SU-DHL-6 (cell line): ENCODE measurements at regions not wholly inside any gene's neighbourhood (a gene's known extent, or its start where the extent isn't known, plus 50 kb on each side); places are given as distances from the start of the nearest gene placed in this dataset.

ENCODE experiments used
- H2AFZ ChIP-seq: fragments of 200-600 bp; sonication (generic); 2 replicates; pipeline ENCODE4 v1.6.1; 2014; ENCODE audit warnings: low read depth, mild to moderate bottlenecking, moderate library complexity, mixed read lengths, antibody characterized with exemption, low read length; ENCODE audit not compliant: severe bottlenecking
- H3F3A ChIP-seq: fragments of 200-600 bp; shearing (Covaris generic); 2 replicates; pipeline ENCODE4 v1.6.0; 2016; ENCODE audit warnings: antibody characterized with exemption, mild to moderate bottlenecking; ENCODE audit not compliant: insufficient read depth
- H3K27ac ChIP-seq: fragments of 200-600 bp; sonication (generic); 2 replicates; pipeline ENCODE4 v1.5.1; 2016; ENCODE audit warnings: low read depth, mild to moderate bottlenecking, low read length, moderate library complexity, mixed read lengths
- H3K27me3 ChIP-seq: fragments of 200-600 bp; sonication (generic), shearing (Covaris generic); 2 replicates; pipeline ENCODE4 v1.6.0; 2014; ENCODE audit warnings: mild to moderate bottlenecking, low read length
- H3K36me3 ChIP-seq: fragments of 200-600 bp; sonication (generic); 2 replicates; pipeline ENCODE4 v1.6.1; 2014; ENCODE audit warnings: mild to moderate bottlenecking, low read length, mixed read lengths
- H3K4me2 ChIP-seq: fragments of 300-600, 200-600 bp; shearing (Covaris generic), sonication (generic); 2 replicates; pipeline ENCODE4 v1.6.0; 2014; ENCODE audit warnings: low read length, low read depth, mild to moderate bottlenecking; ENCODE audit not compliant: poor library complexity, severe bottlenecking
- H3K4me3 ChIP-seq: fragments of 200-600 bp; sonication (generic); 2 replicates; pipeline ENCODE4 v1.5.1; 2014; ENCODE audit warnings: antibody characterized with exemption, low read length, mild to moderate bottlenecking, mixed read lengths; ENCODE audit not compliant: insufficient read depth, poor library complexity, severe bottlenecking
- H3K79me2 ChIP-seq: fragments of 200-600 bp; sonication (generic); 2 replicates; pipeline ENCODE4 v1.6.1; 2014; ENCODE audit warnings: mild to moderate bottlenecking, low read length, moderate library complexity; ENCODE audit not compliant: insufficient read depth
- H3K9ac ChIP-seq: fragments of 200-600 bp; sonication (generic); 2 replicates; pipeline ENCODE4 v1.7.0; 2014; ENCODE audit warnings: mild to moderate bottlenecking, low read length
- H3K9me2 ChIP-seq: fragments of 200-600 bp; sonication (generic); replicated peaks from 2 replicates; pipeline ENCODE4 v1.6.1; 2014; ENCODE audit warnings: low read length; ENCODE audit not compliant: insufficient read depth
- H3K9me3 ChIP-seq: fragments of 200-600 bp; sonication (generic); 2 replicates; pipeline ENCODE4 v1.6.1; 2014; ENCODE audit warnings: low read length, mixed read lengths; ENCODE audit not compliant: insufficient read depth
- H4K20me1 ChIP-seq: fragments of 200-600 bp; sonication (generic); 2 replicates; pipeline ENCODE4 v1.6.1; 2014; ENCODE audit warnings: low read depth, mild to moderate bottlenecking, antibody characterized with exemption, low read length, moderate library complexity, mixed read lengths
- CTCF ChIP-seq: fragments of 200-600 bp; sonication (generic); IDR thresholded peaks from one replicate; pipeline ENCODE4 v1.5.1; 2017; ENCODE audit warnings: antibody characterized with exemption, mild to moderate bottlenecking, low read length, moderate library complexity; ENCODE audit not compliant: insufficient read depth, poor library complexity, severe bottlenecking
- EZH2phosphoT487 ChIP-seq: fragments of 200-600 bp; sonication (generic), shearing (Covaris generic); conservative IDR thresholded peaks from 2 replicates; pipeline ENCODE4 v1.6.1; 2018; ENCODE audit warnings: mild to moderate bottlenecking, antibody characterized with exemption, low read length, moderate library complexity, mixed read lengths

- TF ChIP-seq CTCF: no peak
- TF ChIP-seq EZH2phosphoT487: no peak
- H3K9me2 ChIP-seq: no peaks in the 10 kb centered on the region
- no peak overlapping the region for H3K27ac ChIP-seq
- H3K4me2 ChIP-seq: no peak overlapping the region
- H3K27me3 ChIP-seq: no peaks in the 10 kb centered on the region
- H3F3A ChIP-seq: no peaks in the 10 kb centered on the region
- H4K20me1 ChIP-seq: no peaks in the 10 kb centered on the region
- H3K79me2 ChIP-seq: no peaks in the 10 kb centered on the region
- H3K36me3 ChIP-seq: no peaks in the 10 kb centered on the region
- no peak overlapping the region for H3K9ac ChIP-seq
- no peaks in the 10 kb centered on the region for H3K9me3 ChIP-seq
- no peak overlapping the region for H3K4me3 ChIP-seq
- no peak overlapping the region for H2AFZ ChIP-seq
Measured at GRCh38 chr7:110017405-110017804, 1073.5 kb upstream of the LRRN3 start.

GRCh38 chr7:110027385-110027784 is 1063.5 kb upstream of the LRRN3 start:
- TF ChIP-seq EZH2phosphoT487: no peak
- no peak for TF ChIP-seq CTCF
- 0 out of 2 replicates have a peak, but pooled peaks cover 3% of the 10 kb centered on the region for H3K9me2 ChIP-seq
- no peaks in the 10 kb centered on the region for H3F3A ChIP-seq
- no peaks in the 10 kb centered on the region for H4K20me1 ChIP-seq
- H3K27me3 ChIP-seq: no peaks in the 10 kb centered on the region
- no peak overlapping the region for H3K4me3 ChIP-seq
- H3K79me2 ChIP-seq: no peaks in the 10 kb centered on the region
- no peaks in the 10 kb centered on the region for H3K36me3 ChIP-seq
- no peak overlapping the region for H3K27ac ChIP-seq
- H3K9ac ChIP-seq: no peak overlapping the region
- H3K4me2 ChIP-seq: no peak overlapping the region
- no peak overlapping the region for H2AFZ ChIP-seq
- no peaks in the 10 kb centered on the region for H3K9me3 ChIP-seq

GRCh38 chr7:110043519-110043918 is 1047.4 kb upstream of the LRRN3 start:
- Histone ChIP-seq H3K9me2 (no peaks in the 10 kb centered on the region), H3K36me3 (no peaks in the 10 kb centered on the region), H3K9ac (no peak overlapping the region), H3K79me2 (no peaks in the 10 kb centered on the region), H3F3A (no peaks in the 10 kb centered on the region), H3K4me3 (no peak overlapping the region), H3K27ac (no peak overlapping the region), H3K9me3 (no peaks in the 10 kb centered on the region), H3K27me3 (no peaks in the 10 kb centered on the region), H2AFZ (no peak overlapping the region), H4K20me1 (0 out of 2 replicates have a peak, but pooled peaks cover 2% of the 10 kb centered on the region), H3K4me2 (no peak overlapping the region)
- TF ChIP-seq EZH2phosphoT487 (no peak), CTCF (no peak)

GRCh38 chr7:110050785-110051184 is 1040.1 kb upstream of the LRRN3 start:
- Histone ChIP-seq H3F3A (no peaks in the 10 kb centered on the region), H3K9me3 (no peaks in the 10 kb centered on the region), H3K9me2 (no peaks in the 10 kb centered on the region), H4K20me1 (0 out of 2 replicates have a peak, but pooled peaks cover 2% of the 10 kb centered on the region), H2AFZ (no peak overlapping the region), H3K4me3 (no peak overlapping the region), H3K27ac (no peak overlapping the region), H3K9ac (no peak overlapping the region), H3K27me3 (no peaks in the 10 kb centered on the region), H3K79me2 (no peaks in the 10 kb centered on the region), H3K36me3 (no peaks in the 10 kb centered on the region), H3K4me2 (no peak overlapping the region)
- no peak for TF ChIP-seq CTCF
- TF ChIP-seq EZH2phosphoT487: no peak
